ENCODE measurements at regions not wholly inside any gene's neighbourhood (a gene's known extent, or its start where the extent isn't known, plus 50 kb on each side); places are given as distances from the start of the nearest gene placed in this dataset.

DNA sequence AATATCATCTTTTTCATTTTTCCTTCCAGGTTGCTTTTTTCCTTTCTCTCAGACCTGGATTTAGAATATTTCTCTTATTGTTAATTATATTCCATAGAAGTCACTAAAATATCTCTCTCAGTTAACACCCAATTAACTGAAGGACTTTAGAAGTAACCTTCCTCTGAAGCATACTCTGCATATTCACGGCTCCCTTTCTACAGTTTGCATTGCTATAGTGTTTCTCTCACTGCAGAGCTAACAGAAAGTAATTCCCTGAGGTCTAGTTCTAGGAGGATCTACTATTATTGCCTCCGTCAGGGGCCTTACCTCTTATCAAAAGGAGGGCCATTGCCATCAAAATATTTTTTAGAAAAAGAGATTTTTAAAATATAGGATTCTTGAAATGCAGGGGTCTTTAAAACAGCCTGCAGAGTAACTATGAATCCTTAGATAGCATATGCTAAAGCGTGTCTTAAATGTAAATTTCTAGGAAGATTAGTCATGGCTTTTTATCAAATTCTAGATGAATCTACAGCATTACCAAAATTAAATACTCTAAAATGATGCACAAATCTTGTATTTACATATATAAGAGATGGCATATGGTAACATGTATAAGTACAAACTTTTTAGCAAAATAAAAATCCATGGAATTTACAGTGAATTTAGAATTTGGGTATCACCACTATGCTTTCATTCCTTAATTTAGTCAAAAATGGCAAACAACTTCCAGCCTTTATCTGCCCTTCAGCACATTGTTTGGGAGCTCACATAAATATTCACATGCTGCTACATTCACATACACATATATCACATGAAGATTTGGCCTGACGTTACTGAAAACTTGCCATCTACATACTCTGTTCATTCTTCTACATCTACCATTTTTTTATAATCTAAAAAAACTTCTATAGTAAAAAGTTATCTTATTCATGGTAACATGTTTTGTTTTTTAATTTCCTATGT is 696.8 kb downstream of the OTOL1 start:
- ATAC-seq (no peak), DNase-seq (no peak)

- ATAC-seq, result no peak
These were observed 698.5 kb downstream of the OTOL1 start for GRCh38 chr3:162195147-162195546.

GRCh38 chr3:162196964-162197363 is 700.4 kb downstream of the OTOL1 start:
- DNase-seq (no peak), ATAC-seq (no peak)

More at GRCh38 chr3:162195147-162195546, 698.5 kb downstream of the OTOL1 start:
- DNase-seq, result no peak

DNA sequence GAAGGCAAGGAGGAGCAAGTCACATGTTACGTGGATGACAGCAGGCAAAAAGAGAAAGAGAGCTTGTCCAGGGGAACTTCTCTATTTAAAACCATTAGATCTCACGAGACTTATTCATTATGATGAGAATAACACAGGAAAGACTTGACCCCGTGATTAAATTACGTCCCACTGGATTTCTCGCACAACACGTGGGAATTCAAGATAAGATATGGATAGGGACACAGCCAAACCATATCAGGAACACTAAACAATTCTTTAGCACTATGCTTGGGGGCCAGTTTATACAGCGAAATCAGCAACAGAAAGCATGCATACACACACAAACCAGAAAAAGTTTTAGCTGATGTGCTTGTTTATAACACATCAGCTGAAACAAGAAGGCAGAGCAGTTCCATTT is 704.2 kb downstream of the OTOL1 start:
- no peak for DNase-seq
- no peak for ATAC-seq

GRCh38 chr3:162206648-162207047 is 710.0 kb downstream of the OTOL1 start:
- ATAC-seq (no peak), DNase-seq (no peak)

GRCh38 chr3:162211470-162211869 is 714.9 kb downstream of the OTOL1 start:
- ATAC-seq (no peak), DNase-seq (no peak)

GRCh38 chr3:162213196-162213595 is 716.6 kb downstream of the OTOL1 start:
- no peak for DNase-seq
- no peak for ATAC-seq

DNA sequence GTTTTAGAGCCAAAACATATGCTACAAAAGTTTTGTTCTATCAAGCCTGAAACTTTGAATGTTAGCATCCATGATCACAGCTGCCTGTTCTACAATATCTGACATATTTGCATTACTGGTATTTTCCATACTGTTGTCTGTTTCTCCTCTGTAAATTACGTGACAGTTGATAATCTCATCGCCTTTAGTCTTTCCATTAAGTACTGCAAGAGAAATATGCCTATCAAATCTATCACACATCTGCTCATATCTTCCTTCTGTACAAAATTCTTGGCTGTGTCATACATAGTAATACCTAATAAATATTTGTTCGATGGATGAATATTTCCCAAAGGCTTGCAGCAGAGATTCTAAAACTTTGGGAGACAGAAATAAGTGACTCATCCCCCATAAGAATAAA is 717.3 kb downstream of the OTOL1 start:
- DNase-seq, result no peak
- no peak for ATAC-seq

DNA sequence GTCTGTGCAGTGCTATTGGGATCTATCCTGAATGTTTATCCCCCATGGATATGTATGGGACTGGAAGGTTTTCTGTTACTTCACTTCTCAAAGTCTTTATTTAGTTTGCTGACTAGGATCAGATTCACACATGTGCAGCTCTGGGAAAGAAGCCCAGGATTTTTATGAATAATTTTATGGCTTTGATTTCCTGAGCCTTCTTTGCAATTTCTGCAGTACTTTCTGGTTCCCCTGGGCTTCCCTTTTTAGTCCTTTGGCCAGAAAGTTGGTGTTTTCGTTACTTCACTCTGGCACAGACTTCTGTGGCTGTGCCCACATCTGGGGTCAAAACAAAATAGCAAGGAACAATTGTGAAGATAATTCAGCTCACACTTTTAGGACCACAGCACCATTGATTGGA is 721.0 kb downstream of the OTOL1 start:
- DNase-seq (no peak), ATAC-seq (no peak)

GRCh38 chr3:162218479-162218878 is 721.9 kb downstream of the OTOL1 start:
- DNase-seq (no peak), ATAC-seq (no peak)

- no peak for DNase-seq
- no peak for ATAC-seq
These were observed 728.1 kb downstream of the OTOL1 start for GRCh38 chr3:162224746-162225145.

DNA sequence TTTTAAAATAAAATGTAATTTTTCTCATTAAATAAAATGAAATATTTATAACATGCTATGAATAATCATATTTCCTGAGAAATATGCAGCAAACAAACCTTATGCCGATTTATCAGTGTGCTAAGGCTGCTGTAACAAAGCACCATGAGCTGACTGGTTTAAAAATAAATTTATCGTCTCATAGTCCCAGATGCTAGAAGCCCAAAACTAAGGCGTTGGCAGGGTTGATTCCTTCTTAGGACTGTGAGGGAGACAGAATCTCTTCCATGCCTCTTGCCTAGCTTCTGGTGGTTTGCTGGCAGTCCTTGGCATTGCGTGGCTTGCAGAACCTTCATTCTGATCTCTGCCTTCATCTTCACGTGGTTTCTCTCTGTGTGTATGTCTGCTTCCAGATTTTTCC is 740.3 kb downstream of the OTOL1 start:
- no peak for DNase-seq
- ATAC-seq, result no peak

DNA sequence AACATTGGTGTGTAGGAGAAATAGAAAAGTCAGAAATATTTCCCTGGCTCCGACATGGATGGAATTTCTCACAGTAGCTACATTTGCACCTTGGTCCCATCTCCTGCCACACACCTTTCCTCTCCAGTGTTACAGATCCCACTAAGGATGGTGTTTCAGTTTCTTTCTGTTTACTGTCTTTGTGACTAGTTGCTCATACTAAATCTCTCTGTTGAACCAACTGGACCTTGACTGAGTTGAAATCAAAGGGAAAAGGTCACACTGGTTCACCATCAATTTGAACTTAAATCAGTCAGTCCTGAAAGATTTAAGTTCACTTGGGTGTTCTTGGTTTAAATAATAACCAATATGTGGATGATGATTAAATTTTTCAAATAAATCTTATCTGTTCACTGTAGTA is 754.2 kb downstream of the OTOL1 start:
- ATAC-seq, result no peak
- no peak for DNase-seq

- DNase-seq (no peak), ATAC-seq (no peak)
These were observed 765.5 kb downstream of the OTOL1 start for GRCh38 chr3:162262129-162262528.

GRCh38 chr3:162263596-162263995 is 767.0 kb downstream of the OTOL1 start:
- DNase-seq, result no peak
- ATAC-seq, result no peak

GRCh38 chr3:162269636-162270458 is 773.2 kb downstream of the OTOL1 start:
- ATAC-seq (no peak), DNase-seq (no peak)

DNA sequence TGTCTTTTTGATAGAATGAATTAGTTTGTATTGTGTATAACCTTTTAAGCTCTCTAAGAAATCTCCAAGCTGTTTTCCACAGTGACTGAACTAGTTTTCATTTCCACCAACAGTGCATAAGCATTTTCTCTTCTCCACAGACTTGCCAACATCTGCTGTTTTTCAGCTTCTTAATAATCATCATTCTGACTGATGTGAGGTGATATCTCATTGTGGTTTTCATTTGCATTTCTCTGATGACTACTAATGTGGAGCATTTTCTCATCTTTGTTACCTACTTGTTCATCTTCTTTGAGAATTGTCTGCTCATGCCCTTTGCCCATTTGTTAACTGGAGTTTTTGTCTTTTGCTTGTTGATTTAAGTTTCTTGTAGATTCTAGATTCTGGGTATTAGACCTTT is 777.5 kb downstream of the OTOL1 start:
- ATAC-seq, result no peak
- DNase-seq, result no peak

DNA sequence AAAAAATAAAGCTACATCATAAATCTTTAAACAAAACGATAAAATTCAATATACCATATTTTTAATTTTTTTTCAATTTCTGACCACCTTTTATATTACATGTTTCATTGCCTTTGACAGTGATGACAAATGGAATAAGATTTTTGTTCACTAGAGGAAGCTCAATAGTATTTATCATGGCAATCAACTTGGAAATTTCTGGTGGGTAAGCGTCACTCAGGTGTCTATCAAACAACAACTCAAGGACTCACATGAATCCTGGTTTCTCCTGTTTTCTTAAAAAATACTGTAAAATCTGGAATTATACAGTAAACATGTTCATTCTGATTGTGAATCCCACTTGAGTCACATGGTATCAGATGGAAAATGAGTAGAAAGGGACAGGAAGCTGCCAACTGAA is 782.2 kb downstream of the OTOL1 start:
- ATAC-seq (no peak), DNase-seq (no peak)

GRCh38 chr3:162285259-162285658 is 788.7 kb downstream of the OTOL1 start:
- ATAC-seq, result no peak
- no peak for DNase-seq

DNA sequence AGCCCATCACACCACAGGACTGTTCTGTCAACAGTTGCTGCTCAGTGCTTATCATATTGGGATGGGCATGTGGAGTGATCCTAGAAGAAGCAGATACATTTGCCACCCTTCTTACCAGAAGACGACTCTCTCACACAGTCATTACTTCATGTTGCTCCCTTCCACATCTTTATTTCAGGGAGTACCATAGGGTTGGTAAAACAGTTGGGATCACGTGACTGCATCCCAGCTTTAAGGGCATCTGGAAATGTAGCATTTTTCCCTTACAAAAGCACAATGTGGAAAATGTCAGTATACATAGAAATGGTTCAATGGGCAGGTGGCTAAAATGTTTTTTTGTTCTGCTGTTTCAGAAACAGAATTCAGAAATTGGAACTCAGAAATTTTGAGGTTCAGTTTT is 791.0 kb downstream of the OTOL1 start:
- DNase-seq (no peak), ATAC-seq (no peak)

GRCh38 chr3:162292409-162292808 is 795.8 kb downstream of the OTOL1 start:
- no peak for ATAC-seq
- DNase-seq, result no peak

- DNase-seq (no peak), ATAC-seq (no peak)
These were observed 798.8 kb downstream of the OTOL1 start for GRCh38 chr3:162295323-162295983.

Data from stimulated activated naive CD8-positive, alpha-beta T cell treated with anti-CD3 and anti-CD28 coated beads, Interleukin-15, Interleukin-2, amounts not matched to agents 100 U/mL and 50 U/mL, for 24 hours (primary cell).